Activated T-helper 1 cell treated with anti-CD3 and anti-CD28 coated beads, Interleukin-12 subunit alpha, Interleukin-12 subunit beta, Interleukin-2, Interleukin-4 antibody, amounts not matched to agents 30 ng/mL and 10 ng/mL and 1 ng/mL, durations not matched to agents 14 hours and 24 hours and 36 hours (primary cell): ENCODE measurements at regions not wholly inside any gene's neighbourhood (a gene's known extent, or its start where the extent isn't known, plus 50 kb on each side); places are given as distances from the start of the nearest gene placed in this dataset.
"Not testable (repeated sequence)": the region's sequence is repeated elsewhere in the genome, so short reads cannot be mapped to it uniquely, and the experiment has no call there.

ENCODE experiments used
- DNase-seq: peaks from one replicate; pipeline ENCODE4 v3.0.0; 2021; ENCODE audit warnings: low spot score
- H3K27ac Mint-ChIP-seq: one replicate; pipeline ENCODE4 v1.8.0; 2021; ENCODE audit warnings: mild to moderate bottlenecking, mixed read lengths
- H3K27me3 Mint-ChIP-seq: one replicate; pipeline ENCODE4 v1.8.0; 2022; ENCODE audit warnings: mild to moderate bottlenecking, moderate library complexity, mixed read lengths; ENCODE audit not compliant: insufficient read depth
- H3K36me3 Mint-ChIP-seq: one replicate; pipeline ENCODE4 v1.8.0; 2021; ENCODE audit warnings: low read depth, mixed read lengths
- H3K4me1 Mint-ChIP-seq: one replicate; pipeline ENCODE4 v1.8.0; 2021; ENCODE audit warnings: low read depth, mixed read lengths
- H3K4me3 Mint-ChIP-seq: one replicate; pipeline ENCODE4 v1.8.0; 2021; ENCODE audit warnings: mild to moderate bottlenecking, moderate library complexity, mixed read lengths
- H3K9me3 Mint-ChIP-seq: one replicate; pipeline ENCODE4 v1.8.0; 2021; ENCODE audit warnings: mixed read lengths
- intact Hi-C: fragments of 100-400 bp; cut with micrococcal nuclease; formaldehyde crosslinking; loops from one replicate; pipeline ENCODE4 v1.15.1; 2024

GRCh38 chr6:80872199-80872950 lies 765.9 kb downstream of the BCKDHB start:
- Mint-ChIP-seq H3K4me3 (no peak overlapping the region), H3K27ac (no peak overlapping the region), H3K4me1 (no peaks in the 10 kb centered on the region), H3K36me3 (no peaks in the 10 kb centered on the region), H3K9me3 (peaks cover 2% of the 10 kb centered on the region), H3K27me3 (no peaks in the 10 kb centered on the region)
- intact Hi-C loops: no loop called here
- DNase-seq: no peak

DNA sequence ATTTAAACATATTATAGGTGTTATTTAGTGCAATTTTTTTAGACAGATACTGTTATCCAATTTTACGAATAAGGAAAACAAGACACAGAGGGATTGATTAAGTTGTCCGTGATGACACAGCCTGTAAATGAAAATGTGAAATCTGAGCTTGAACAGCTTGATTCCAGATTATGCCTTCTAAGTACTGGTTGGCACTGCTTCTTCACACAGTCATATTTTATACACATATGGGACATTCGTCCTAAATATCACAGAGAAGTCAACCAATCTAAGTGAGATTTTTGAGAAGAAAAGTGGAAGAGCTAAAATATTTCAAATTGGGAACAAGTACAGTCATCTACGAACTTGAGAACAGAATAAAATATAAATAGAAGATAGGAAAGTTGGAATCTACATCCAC lies 756.3 kb downstream of the BCKDHB start:
- Mint-ChIP-seq H3K9me3 (no peaks in the 10 kb centered on the region), H3K27ac (no peak overlapping the region), H3K4me1 (no peaks in the 10 kb centered on the region), H3K36me3 (no peaks in the 10 kb centered on the region), H3K4me3 (no peak overlapping the region), H3K27me3 (no peaks in the 10 kb centered on the region)
- DNase-seq: no peak
- intact Hi-C loops: no loop called here

DNA sequence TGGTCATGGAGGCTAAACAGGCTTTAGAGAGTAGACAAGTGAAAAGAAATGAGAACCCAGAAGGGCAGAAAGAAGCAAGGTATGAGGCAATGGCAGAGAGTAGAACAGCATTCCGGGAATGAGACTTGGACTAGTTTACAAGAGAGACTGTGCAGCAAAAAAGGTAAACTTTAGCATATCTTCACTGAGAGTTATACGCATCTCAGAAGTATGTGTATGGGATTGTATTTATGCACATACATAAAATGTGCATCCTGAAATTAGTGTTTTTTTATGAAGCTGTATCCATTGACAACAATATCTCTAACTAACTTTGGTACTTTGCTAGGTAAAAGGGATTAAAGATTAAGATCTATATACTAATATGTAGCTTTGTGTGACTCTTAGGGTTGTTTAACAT lies 753.6 kb downstream of the BCKDHB start:
- intact Hi-C loops: no loop called here
- Mint-ChIP-seq H3K4me1 (no peaks in the 10 kb centered on the region), H3K27me3 (no peaks in the 10 kb centered on the region), H3K9me3 (no peaks in the 10 kb centered on the region), H3K27ac (no peak overlapping the region), H3K4me3 (no peak overlapping the region), H3K36me3 (no peaks in the 10 kb centered on the region)
- DNase-seq: no peak

GRCh38 chr6:80847973-80848372 lies 741.5 kb downstream of the BCKDHB start:
- H3K4me3 Mint-ChIP-seq, H3K36me3 Mint-ChIP-seq, intact Hi-C loops, H3K27me3 Mint-ChIP-seq, H3K4me1 Mint-ChIP-seq, DNase-seq, H3K27ac Mint-ChIP-seq: not testable (repeated sequence)
- H3K9me3 Mint-ChIP-seq: peaks cover 25% of the 10 kb centered on the region

DNA sequence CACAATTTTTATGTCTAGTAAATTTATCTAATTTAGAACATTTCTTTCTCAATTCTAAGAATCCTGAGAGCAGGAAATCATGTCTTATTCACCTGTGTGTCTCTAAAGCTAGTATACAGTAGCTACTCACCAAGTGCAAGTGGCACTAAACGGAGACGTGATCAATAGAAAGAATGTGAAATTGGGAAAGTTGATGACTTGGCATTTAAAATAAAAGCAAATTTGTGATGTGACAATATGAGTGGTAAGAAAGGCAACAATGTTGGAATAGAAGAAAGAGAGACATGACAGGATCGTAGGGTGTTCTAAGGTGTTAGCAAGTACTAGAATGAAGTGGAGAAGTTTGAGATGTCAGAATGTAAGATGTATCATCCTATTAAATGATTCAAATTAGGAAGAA lies 725.9 kb downstream of the BCKDHB start:
- Mint-ChIP-seq H3K9me3 (peaks cover 2% of the 10 kb centered on the region), H3K27me3 (no peaks in the 10 kb centered on the region), H3K36me3 (no peaks in the 10 kb centered on the region), H3K4me3 (no peak overlapping the region), H3K27ac (no peak overlapping the region), H3K4me1 (no peaks in the 10 kb centered on the region)
- DNase-seq: no peak
- intact Hi-C loops: no loop called here

GRCh38 chr6:80793411-80793810 lies 686.9 kb downstream of the BCKDHB start:
- no peaks in the 10 kb centered on the region for H3K27me3 Mint-ChIP-seq
- no peaks in the 10 kb centered on the region for H3K9me3 Mint-ChIP-seq
- DNase-seq: no peak
- intact Hi-C loops: no loop called here
- no peaks in the 10 kb centered on the region for H3K4me1 Mint-ChIP-seq
- H3K27ac Mint-ChIP-seq: no peak overlapping the region
- H3K4me3 Mint-ChIP-seq: no peak overlapping the region
- H3K36me3 Mint-ChIP-seq: no peaks in the 10 kb centered on the region

DNA sequence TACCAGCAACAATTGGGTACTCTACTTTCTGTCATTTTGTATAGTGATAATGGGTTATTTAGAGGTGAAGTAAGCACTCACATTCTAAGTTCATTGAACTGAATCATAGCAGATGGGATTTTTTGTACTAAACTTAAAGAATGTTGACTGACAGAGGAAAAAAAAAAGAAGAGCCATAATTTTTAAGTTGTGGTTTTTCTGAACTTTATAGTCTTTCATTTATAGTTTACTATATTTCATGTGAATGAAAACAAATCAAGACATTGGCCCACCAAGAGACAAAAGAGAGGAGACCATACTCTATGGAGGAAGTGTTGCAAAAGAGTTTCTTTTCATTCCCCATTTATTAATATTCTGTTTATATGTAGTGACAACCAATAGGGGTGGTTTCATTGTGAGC lies 685.7 kb downstream of the BCKDHB start:
- intact Hi-C loops: no loop called here
- Mint-ChIP-seq H3K9me3 (no peaks in the 10 kb centered on the region), H3K4me3 (no peak overlapping the region), H3K27ac (no peak overlapping the region), H3K36me3 (no peaks in the 10 kb centered on the region), H3K27me3 (no peaks in the 10 kb centered on the region), H3K4me1 (no peaks in the 10 kb centered on the region)
- no peak for DNase-seq

DNA sequence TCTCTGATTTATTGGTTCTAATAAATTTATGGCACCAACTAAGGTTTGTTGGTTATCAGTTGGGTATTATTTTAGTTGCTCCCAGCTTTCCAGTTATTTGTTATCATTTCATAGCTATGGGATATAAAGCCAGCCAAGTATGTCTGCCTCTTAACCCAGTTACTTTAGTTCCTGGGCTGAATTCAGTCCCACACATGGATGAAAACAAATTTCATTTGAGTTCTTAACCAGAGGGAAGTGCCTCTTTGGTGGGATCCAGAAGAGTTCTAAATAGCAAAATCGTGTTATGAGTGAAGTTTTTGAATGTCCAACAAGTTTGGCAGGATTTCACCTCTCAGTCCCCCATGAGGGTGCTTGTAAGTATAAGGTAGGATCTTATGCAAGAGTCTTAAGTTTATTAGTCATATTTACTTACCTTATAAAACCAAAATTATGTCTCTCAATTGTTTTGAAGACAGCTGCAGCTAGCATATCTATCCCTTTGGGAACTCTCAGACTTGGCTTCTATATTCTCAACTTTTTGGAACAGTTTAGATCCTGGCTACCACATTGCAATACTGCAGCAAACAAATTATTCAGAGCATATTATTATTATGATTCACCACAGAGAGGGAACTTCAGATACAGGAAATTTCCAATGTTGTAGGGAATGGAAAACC lies 683.6 kb downstream of the BCKDHB start:
- no peaks in the 10 kb centered on the region for H3K9me3 Mint-ChIP-seq
- H3K4me3 Mint-ChIP-seq: no peak overlapping the region
- DNase-seq: no peak
- H3K36me3 Mint-ChIP-seq: no peaks in the 10 kb centered on the region
- no peaks in the 10 kb centered on the region for H3K4me1 Mint-ChIP-seq
- no peaks in the 10 kb centered on the region for H3K27me3 Mint-ChIP-seq
- H3K27ac Mint-ChIP-seq: no peak overlapping the region
- intact Hi-C loops: no loop called here

DNA sequence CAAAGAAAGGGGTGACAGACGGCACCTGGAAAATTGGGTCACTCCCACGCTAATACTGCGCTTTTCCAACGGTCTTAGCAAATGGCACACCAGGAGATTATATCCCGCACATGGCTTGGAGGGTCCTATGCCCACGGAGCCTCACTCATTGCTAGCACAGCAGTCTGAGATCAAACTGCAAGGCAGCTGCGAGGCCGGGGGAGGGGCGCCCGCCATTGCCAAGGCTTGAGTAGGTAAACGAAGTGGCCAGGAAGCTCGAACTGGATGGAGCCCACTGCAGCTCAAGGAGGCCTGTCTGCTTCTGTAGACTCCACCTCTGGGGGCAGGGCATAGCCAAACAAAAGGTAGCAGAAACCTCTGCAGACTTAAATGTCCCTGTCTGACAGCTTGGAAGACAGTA lies 676.8 kb downstream of the BCKDHB start:
- intact Hi-C loops, H3K9me3 Mint-ChIP-seq, H3K27ac Mint-ChIP-seq, H3K4me1 Mint-ChIP-seq, H3K4me3 Mint-ChIP-seq, H3K36me3 Mint-ChIP-seq, DNase-seq, H3K27me3 Mint-ChIP-seq: not testable (repeated sequence)

DNA sequence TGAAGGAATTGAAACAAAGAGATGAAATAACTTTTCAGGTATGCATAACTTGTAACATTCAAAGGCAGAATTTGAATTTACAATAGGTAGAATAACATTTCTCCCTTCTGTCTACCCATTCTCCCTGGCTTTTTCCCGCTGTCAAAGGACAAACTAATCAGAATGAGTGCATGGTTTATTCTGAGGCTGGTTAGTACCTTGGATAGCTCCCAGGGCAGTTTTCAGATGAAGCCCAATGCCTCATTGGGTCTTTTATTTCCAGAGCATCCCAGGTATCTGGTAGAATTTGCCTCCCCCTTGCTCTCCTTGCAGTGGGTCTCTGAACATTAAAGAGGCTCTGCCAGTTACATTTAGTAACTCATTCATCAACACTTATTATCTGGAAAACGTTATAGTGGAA lies 665.5 kb downstream of the BCKDHB start:
- no peaks in the 10 kb centered on the region for H3K27me3 Mint-ChIP-seq
- H3K4me3 Mint-ChIP-seq: no peak overlapping the region
- peaks cover 3% of the 10 kb centered on the region for H3K9me3 Mint-ChIP-seq
- intact Hi-C loops: no loop called here
- no peaks in the 10 kb centered on the region for H3K4me1 Mint-ChIP-seq
- no peak for DNase-seq
- no peak overlapping the region for H3K27ac Mint-ChIP-seq
- H3K36me3 Mint-ChIP-seq: no peaks in the 10 kb centered on the region

GRCh38 chr6:80769106-80769505 lies 662.6 kb downstream of the BCKDHB start:
- Mint-ChIP-seq H3K4me1 (no peaks in the 10 kb centered on the region), H3K4me3 (no peak overlapping the region), H3K9me3 (peaks cover 3% of the 10 kb centered on the region), H3K27me3 (no peaks in the 10 kb centered on the region), H3K27ac (no peak overlapping the region), H3K36me3 (no peaks in the 10 kb centered on the region)
- intact Hi-C loops: no loop called here
- DNase-seq: no peak

GRCh38 chr6:80767808-80768207 lies 661.3 kb downstream of the BCKDHB start:
- Mint-ChIP-seq H3K36me3 (no peaks in the 10 kb centered on the region), H3K4me1 (no peaks in the 10 kb centered on the region), H3K9me3 (peaks cover 3% of the 10 kb centered on the region), H3K4me3 (no peak overlapping the region), H3K27ac (no peak overlapping the region), H3K27me3 (no peaks in the 10 kb centered on the region)
- intact Hi-C loops: no loop called here
- no peak for DNase-seq

GRCh38 chr6:80744213-80744612 lies 637.7 kb downstream of the BCKDHB start:
- Mint-ChIP-seq H3K27me3 (no peaks in the 10 kb centered on the region), H3K9me3 (no peaks in the 10 kb centered on the region), H3K27ac (no peak overlapping the region), H3K4me1 (no peaks in the 10 kb centered on the region), H3K36me3 (no peaks in the 10 kb centered on the region), H3K4me3 (no peak overlapping the region)
- intact Hi-C loops: no loop called here
- DNase-seq: no peak

GRCh38 chr6:80742481-80742880 lies 636.0 kb downstream of the BCKDHB start:
- DNase-seq: no peak
- Mint-ChIP-seq H3K9me3 (no peaks in the 10 kb centered on the region), H3K27me3 (no peaks in the 10 kb centered on the region), H3K36me3 (no peaks in the 10 kb centered on the region), H3K4me3 (no peak overlapping the region), H3K27ac (no peak overlapping the region), H3K4me1 (no peaks in the 10 kb centered on the region)
- intact Hi-C loops: no loop called here
